HG03064 (cell line): ENCODE measurements at regions not wholly inside any gene's neighbourhood (a gene's known extent, or its start where the extent isn't known, plus 50 kb on each side); places are given as distances from the start of the nearest gene placed in this dataset.
"Not testable (repeated sequence)": the region's sequence is repeated elsewhere in the genome, so short reads cannot be mapped to it uniquely, and the experiment has no call there.

Source experiments
- ATAC-seq: cut with Tn5 transposase; IDR thresholded peaks from one replicate; pipeline ENCODE4 v1.9.1; 2021; ENCODE audit warnings: low read depth; ENCODE audit not compliant: unreplicated experiment

GRCh38 chr5:167936944-167937634 lies 354.4 kb upstream of the WWC1 start:
- ATAC-seq: no peak

DNA sequence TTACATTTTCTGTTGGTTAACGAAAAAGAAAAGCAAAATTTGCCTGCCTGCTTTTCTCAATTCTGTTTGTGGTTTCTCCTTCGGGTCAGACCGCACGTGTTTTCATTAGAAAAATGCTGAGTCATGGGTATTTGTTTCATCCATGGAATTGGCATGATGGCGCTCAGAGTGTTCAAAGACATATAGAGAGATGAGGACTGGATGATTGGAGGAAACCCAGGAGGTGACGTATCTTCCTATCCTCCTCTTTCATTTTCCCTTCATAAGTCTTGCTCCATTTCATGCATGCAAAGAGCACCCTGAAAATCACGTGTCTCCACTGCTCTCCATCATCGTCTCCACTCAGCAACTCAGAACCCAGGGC lies 353.8 kb upstream of the WWC1 start:
- no peak for ATAC-seq

GRCh38 chr5:167939686-167940085 lies 351.8 kb upstream of the WWC1 start:
- no peak for ATAC-seq

GRCh38 chr5:167940911-167941310 lies 350.5 kb upstream of the WWC1 start:
- no peak for ATAC-seq

DNA sequence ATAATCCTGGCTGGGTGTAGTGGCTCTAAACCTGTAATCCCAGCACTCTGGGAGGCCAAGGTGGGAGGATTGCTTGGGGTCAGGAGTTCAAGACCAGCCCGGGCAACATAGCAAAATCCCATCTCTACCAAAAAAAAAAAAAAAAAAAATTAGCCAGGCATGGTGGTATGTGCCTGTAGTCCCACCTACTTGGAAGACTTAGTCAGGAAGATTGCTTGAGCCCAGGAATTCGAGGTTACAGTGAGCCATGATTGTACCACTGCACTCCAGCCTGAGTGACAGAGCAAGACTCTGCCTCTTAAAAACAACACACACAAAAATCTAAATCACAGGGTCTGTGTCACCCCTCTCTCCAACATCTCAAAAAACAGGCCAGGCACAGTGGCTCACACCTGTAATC lies 349.9 kb upstream of the WWC1 start:
- ATAC-seq: not testable (repeated sequence)

DNA sequence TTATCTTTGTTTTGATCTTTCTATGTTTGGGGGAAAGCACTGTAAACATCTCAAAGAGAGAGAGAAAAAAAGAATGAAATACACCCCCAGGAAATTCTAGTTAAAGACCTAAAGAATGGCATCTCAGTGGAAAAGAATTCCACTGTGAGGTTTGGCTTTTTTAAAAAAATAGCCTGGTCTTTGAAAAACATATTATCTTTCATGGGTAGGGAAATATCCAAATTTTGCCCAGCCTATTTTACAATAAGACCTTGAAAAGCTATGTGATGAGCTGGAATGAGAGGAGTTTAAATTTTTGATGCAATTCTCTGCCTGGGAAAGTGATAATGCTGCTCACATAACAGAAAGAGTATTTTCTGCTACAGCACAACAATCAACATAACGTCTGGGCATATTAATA lies 348.1 kb upstream of the WWC1 start:
- no peak for ATAC-seq

GRCh38 chr5:167944121-167944852 lies 347.2 kb upstream of the WWC1 start:
- no peak for ATAC-seq

- no peak for ATAC-seq
Measured at GRCh38 chr5:167945542-167946384, 345.7 kb upstream of the WWC1 start.

DNA sequence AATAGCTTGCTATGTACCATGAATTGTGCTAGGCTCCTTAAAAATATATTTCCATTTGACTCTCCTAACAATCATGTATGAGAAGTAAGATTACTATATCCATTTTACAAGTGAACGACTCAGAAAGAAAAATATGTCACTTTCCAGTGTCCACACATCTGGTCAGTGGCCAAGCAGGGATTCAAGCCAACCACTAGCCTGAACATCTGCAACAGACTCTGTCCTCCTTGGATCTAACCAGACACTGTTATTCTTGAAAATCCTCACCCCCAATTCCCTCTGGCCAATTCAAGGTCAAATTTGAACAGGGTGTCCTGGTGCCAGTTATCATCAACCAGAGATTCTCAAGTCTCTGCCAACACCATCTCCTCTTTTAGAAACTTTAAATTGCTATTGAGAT lies 344.1 kb upstream of the WWC1 start:
- ATAC-seq: no peak

DNA sequence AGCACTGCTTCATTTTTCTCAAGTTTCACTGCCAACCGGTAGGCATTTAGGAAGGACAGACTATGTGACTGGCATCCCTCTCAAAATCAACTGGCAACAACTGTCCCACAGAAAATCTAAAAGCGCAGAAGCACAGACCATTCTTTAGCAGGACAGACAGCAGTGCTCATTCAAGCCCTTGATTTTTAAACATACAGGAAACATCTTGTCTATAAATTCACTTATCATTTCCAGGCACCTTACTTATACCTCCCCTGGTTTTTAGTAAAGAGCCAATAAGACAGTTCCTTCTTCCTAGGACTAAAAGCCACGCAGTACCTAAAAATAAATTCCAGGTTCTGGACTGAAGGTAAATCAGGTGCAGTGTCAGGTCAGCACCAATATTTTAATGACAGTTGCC lies 343.2 kb upstream of the WWC1 start:
- no peak for ATAC-seq

DNA sequence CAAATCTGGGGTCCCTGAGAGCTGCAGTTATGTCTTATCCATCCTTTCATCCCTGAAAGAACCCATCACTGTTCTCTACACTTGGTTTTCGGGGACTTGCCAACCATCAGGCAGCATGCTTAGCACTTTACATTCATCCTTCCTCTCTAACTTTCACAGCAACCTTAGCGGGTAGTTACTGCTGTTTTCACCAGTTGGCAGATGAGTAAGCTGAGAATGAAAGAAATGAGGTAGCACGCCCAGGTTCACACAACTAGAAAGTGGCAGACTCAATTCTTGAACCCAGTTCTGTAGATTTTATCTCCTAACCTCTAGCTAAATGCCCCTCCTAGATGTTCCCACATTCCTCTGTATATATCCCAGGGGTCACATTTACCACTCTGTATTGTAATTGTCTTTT lies 342.0 kb upstream of the WWC1 start:
- no peak for ATAC-seq

DNA sequence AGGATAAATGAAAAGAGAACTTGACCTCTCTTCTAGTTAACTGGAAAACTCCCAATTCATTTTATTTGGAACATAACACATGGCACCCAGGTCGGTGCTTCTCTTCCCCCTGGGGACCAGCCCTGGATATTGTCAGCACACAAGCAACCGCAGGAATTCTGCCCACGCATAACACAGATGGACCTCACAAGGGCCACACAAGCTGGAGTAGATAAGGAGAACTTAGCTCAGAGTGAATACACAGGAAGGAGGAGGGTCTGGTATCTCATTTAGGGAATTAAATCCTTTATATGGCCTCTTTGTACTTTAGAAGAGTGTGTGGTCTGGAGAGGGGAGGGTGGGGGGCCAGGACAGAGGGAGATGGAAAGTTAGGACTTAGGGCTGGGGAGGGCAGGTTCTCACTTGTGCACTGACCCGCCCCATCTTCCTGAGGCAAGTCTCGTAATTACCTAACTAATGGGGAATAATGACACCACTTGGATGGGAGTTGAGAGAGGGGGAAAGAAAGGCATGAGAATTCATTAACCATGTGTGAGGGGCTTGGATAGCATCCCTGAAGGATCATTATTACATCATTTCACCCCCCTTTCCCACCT lies 341.2 kb upstream of the WWC1 start:
- no peak for ATAC-seq

DNA sequence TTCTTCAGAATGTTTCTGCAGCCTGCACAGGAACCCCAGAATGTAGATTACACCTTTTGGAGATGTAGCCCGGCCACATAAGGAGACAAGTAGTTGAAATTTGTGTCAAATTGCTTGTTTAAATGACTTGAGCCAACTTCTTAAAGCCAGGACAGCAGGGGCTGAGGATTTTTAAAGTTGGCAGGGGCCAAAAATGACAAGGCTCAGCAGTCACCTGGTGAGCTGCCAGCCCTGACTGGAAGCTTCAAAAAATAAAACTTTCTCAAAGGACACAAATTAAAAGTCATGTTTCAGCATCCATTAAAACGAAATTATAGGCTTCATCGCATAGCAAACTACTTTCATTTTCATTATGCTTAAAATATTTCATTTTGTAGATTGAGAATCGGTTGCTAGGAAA lies 340.3 kb upstream of the WWC1 start:
- ATAC-seq: no peak

GRCh38 chr5:167952278-167952995 lies 339.0 kb upstream of the WWC1 start:
- no peak for ATAC-seq

GRCh38 chr5:167953151-167953798 lies 338.2 kb upstream of the WWC1 start:
- ATAC-seq: no peak

GRCh38 chr5:167961731-167962130 lies 329.7 kb upstream of the WWC1 start:
- ATAC-seq: no peak

- ATAC-seq: no peak
Measured at GRCh38 chr5:167964529-167964928, 326.9 kb upstream of the WWC1 start.

- ATAC-seq: no peak
Measured at GRCh38 chr5:167965710-167966109, 325.7 kb upstream of the WWC1 start.

DNA sequence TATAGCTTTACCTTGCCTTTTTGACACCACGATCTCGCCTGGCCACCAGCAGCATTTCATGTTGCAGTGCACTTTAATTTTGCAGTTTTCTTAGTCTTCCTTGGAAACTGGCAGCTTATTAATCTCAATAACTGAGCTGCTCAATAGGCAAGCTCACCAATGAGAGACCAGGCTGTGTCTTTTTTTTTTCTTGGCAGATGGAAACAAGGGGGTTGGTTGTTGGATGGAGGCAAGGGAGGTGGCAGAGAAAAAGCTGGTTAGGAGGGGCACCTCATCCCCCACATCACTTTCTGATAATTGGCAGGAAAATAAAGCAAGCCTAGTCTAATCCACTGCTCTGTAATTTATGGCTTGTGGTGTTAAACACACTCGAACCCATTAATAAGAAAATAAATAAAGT lies 324.5 kb upstream of the WWC1 start:
- ATAC-seq: no peak
